PC-9 (cell line): ENCODE measurements at regions not wholly inside any gene's neighbourhood (a gene's known extent, or its start where the extent isn't known, plus 50 kb on each side); places are given as distances from the start of the nearest gene placed in this dataset.

Experiments
- BruUV-seq: library from RNA; stranded (reverse); fragments of 400-500 nt; replicated peaks from 2 replicates; lab custom pipeline; 2021; lab: Mats Ljungman, UMichigan
- CTCF ChIA-PET: fragments of 300-600 bp; sonication (Branson Sonifier 250); formaldehyde crosslinking; loops from one replicate; lab custom pipeline; 2022; ENCODE audit warnings: antibody characterized with exemption; lab: Charles Lee
- POLR2A ChIA-PET: fragments of 300-600 bp; sonication (Branson Sonifier 250); formaldehyde crosslinking; loops from one replicate; lab custom pipeline; 2022; ENCODE audit warnings: antibody characterized with exemption; ENCODE audit not compliant: unreplicated experiment; lab: Charles Lee
- DNase-seq, 2 experiments: peaks; one replicate each; pipeline versions ENCODE4 v3.0.0 to v3.0.0-alpha.2; 2015 to 2022; ENCODE audit warnings: mixed read lengths in 1 of 2
- H2AFZ ChIP-seq: fragments of 200-600 bp; sonication (generic); 2 replicates; pipeline ENCODE4 v1.8.1; 2017; ENCODE audit warnings: antibody characterized with exemption
- H3F3A ChIP-seq: fragments of 200-600 bp; sonication (generic); 2 replicates; pipeline ENCODE4 v1.8.1; 2017; ENCODE audit warnings: antibody characterized with exemption, mild to moderate bottlenecking, low read depth; ENCODE audit not compliant: insufficient read depth
- H3K27ac ChIP-seq: fragments of 200-600 bp; sonication (generic); 2 replicates; pipeline ENCODE4 v1.6.1; 2016; ENCODE audit warnings: mixed run types
- H3K27me3 ChIP-seq: fragments of 200-600 bp; sonication (generic); 2 replicates; pipeline ENCODE4 v1.6.1; 2016; ENCODE audit warnings: low read depth, mixed run types; ENCODE audit not compliant: insufficient read depth
- H3K36me3 ChIP-seq: fragments of 200-600 bp; sonication (generic); 2 replicates; pipeline ENCODE4 v1.6.1; 2016; ENCODE audit warnings: low read depth, mixed run types
- H3K4me1 ChIP-seq: fragments of 200-600 bp; sonication (generic); replicated peaks from 2 replicates; pipeline ENCODE4 v1.6.1; 2016; ENCODE audit warnings: mixed run types; ENCODE audit not compliant: insufficient read depth
- H3K4me2 ChIP-seq: fragments of 200-600 bp; sonication (generic); 2 replicates; pipeline ENCODE4 v1.6.1; 2017; ENCODE audit warnings: mixed run types
- H3K4me3 ChIP-seq: fragments of 200-600 bp; sonication (generic); 2 replicates; pipeline ENCODE4 v1.6.1; 2016; ENCODE audit warnings: mixed run types
- H3K79me2 ChIP-seq: fragments of 200-600 bp; sonication (generic); 2 replicates; pipeline ENCODE4 v1.6.1; 2017; ENCODE audit warnings: low read depth, mixed run types
- H3K9me2 ChIP-seq: fragments of 200-600 bp; sonication (generic); 2 replicates; pipeline ENCODE4 v1.8.1; 2017; ENCODE audit warnings: mild to moderate bottlenecking; ENCODE audit not compliant: insufficient read depth
- H3K9me3 ChIP-seq: fragments of 200-600 bp; sonication (generic); 2 replicates; pipeline ENCODE4 v1.8.1; 2016; ENCODE audit warnings: low read depth; ENCODE audit not compliant: insufficient read depth
- H4K20me1 ChIP-seq: fragments of 200-600 bp; sonication (generic); 2 replicates; pipeline ENCODE4 v1.8.1; 2017; ENCODE audit not compliant: insufficient read depth
- EZH2 ChIP-seq: fragments of 200-600 bp; sonication (generic); IDR thresholded peaks from 2 replicates; pipeline ENCODE4 v1.8.0; 2017; ENCODE audit warnings: antibody characterized with exemption, low read depth
- intact Hi-C: fragments of 100-400 bp; cut with micrococcal nuclease; formaldehyde crosslinking; loops from one replicate; pipeline ENCODE4 v1.10.0; 2022; ENCODE audit not compliant: unreplicated experiment
- TF ChIP-seq, protein P1 (sequence below): fragments of 200-600 bp; sonication (generic); conservative IDR thresholded peaks from 2 replicates; pipeline ENCODE4 v1.6.1; 2017; ENCODE audit warnings: mixed run types, antibody characterized with exemption, mild to moderate bottlenecking, moderate library complexity

DNA sequence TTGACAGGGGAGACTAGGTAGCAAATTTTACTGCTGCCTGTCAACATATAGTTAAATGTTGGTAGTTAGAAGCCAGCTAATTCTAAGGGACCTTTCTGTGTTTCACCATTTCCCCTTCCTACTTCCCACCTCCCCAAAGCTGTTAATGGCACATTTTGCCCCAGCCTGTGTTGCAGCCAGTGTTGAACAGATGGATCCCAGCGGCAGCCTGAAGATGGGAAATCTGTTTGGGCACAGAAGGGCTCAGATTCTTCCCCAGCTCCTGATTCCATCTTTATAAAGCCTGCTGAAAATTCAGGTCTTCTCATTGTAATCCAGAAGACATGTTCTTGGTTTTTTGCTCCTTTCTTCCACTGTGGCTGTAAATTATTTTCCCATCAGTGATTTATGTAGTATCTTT, 89.0 kb downstream of the SPRY1 start:
- Histone ChIP-seq H3K9me3 (no peaks in the 10 kb centered on the region), H3K4me2 (no peak overlapping the region), H3K9me2 (no peaks in the 10 kb centered on the region), H2AFZ (no peak overlapping the region), H3K4me3 (no peak overlapping the region), H4K20me1 (no peaks in the 10 kb centered on the region), H3F3A (peaks cover 13% of the 10 kb centered on the region), H3K79me2 (no peaks in the 10 kb centered on the region), H3K27me3 (no peaks in the 10 kb centered on the region), H3K36me3 (no peaks in the 10 kb centered on the region), H3K4me1 (peaks cover 15% of the 10 kb centered on the region), H3K27ac (no peak overlapping the region)
- ChIA-PET CTCF (no interaction called here), POLR2A (no interaction called here)
- BruUV-seq = no TSS peak
- DNase-seq = no peak
- no peak for TF ChIP-seq EZH2
- TF ChIP-seq, protein P1, sequence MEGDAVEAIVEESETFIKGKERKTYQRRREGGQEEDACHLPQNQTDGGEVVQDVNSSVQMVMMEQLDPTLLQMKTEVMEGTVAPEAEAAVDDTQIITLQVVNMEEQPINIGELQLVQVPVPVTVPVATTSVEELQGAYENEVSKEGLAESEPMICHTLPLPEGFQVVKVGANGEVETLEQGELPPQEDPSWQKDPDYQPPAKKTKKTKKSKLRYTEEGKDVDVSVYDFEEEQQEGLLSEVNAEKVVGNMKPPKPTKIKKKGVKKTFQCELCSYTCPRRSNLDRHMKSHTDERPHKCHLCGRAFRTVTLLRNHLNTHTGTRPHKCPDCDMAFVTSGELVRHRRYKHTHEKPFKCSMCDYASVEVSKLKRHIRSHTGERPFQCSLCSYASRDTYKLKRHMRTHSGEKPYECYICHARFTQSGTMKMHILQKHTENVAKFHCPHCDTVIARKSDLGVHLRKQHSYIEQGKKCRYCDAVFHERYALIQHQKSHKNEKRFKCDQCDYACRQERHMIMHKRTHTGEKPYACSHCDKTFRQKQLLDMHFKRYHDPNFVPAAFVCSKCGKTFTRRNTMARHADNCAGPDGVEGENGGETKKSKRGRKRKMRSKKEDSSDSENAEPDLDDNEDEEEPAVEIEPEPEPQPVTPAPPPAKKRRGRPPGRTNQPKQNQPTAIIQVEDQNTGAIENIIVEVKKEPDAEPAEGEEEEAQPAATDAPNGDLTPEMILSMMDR = no peak
- intact Hi-C loops = no loop called here

GRCh38 chr4:123488916-123489315, 92.3 kb downstream of the SPRY1 start:
- CTCF ChIA-PET = no interaction called here
- Histone ChIP-seq H3K79me2 (no peaks in the 10 kb centered on the region), H3K4me2 (peak overlapping the region; percentile 2), H3K36me3 (no peaks in the 10 kb centered on the region), H3F3A (peaks cover 12% of the 10 kb centered on the region), H3K27me3 (no peaks in the 10 kb centered on the region), H3K4me3 (no peak overlapping the region), H3K27ac (peak overlapping the region; percentile 42), H2AFZ (no peak overlapping the region), H3K9me2 (no peaks in the 10 kb centered on the region), H3K4me1 (peaks cover 11% of the 10 kb centered on the region), H3K9me3 (0 out of 2 replicates have a peak, but pooled peaks cover 4% of the 10 kb centered on the region), H4K20me1 (no peaks in the 10 kb centered on the region)
- DNase-seq = peak; percentile 11 to 80
- BruUV-seq = no TSS peak
- POLR2A ChIA-PET = no interaction called here
- intact Hi-C loops = no loop called here
- TF ChIP-seq, protein P1 = no peak
- TF ChIP-seq EZH2 = no peak

GRCh38 chr4:123495530-123495929, 98.9 kb downstream of the SPRY1 start:
- Histone ChIP-seq H3K79me2 (no peaks in the 10 kb centered on the region), H3K4me3 (no peak overlapping the region), H3K9me2 (no peaks in the 10 kb centered on the region), H3K9me3 (peaks cover 11% of the 10 kb centered on the region; the same call in 1 of the 2 replicates), H2AFZ (no peak overlapping the region), H3K27ac (no peak overlapping the region), H4K20me1 (no peaks in the 10 kb centered on the region), H3K27me3 (no peaks in the 10 kb centered on the region), H3K4me2 (no peak overlapping the region), H3K36me3 (no peaks in the 10 kb centered on the region), H3F3A (no peaks in the 10 kb centered on the region), H3K4me1 (peaks cover 9% of the 10 kb centered on the region; the same call in 1 of the 2 replicates)
- peak in 1 of 2 experiments; percentile 50 for DNase-seq
- TF ChIP-seq, protein P1 = no peak
- no peak for TF ChIP-seq EZH2
- no TSS peak for BruUV-seq
- intact Hi-C loops = no loop called here
- ChIA-PET CTCF (no interaction called here), POLR2A (no interaction called here)
